DMS114 treated with DMSO at 0.1 percent for 48 hours (cell line): ENCODE measurements at regions not wholly inside any gene's neighbourhood (a gene's known extent, or its start where the extent isn't known, plus 50 kb on each side); places are given as distances from the start of the nearest gene placed in this dataset.

Source experiments
- DNase-seq: peaks from one replicate; lab custom pipeline; 2025; ENCODE audit not compliant: unreplicated experiment; lab: John Stamatoyannopoulos, UW

GRCh38 chr1:55503663-55504305 is 288.6 kb upstream of the USP24 start:
- no peak for DNase-seq

- DNase-seq = no peak
Measured at GRCh38 chr1:55500601-55501000, 285.4 kb upstream of the USP24 start.

- no peak for DNase-seq
Measured at GRCh38 chr1:55490547-55490946, 275.4 kb upstream of the USP24 start.

GRCh38 chr1:55484173-55484572 is 269.0 kb upstream of the USP24 start:
- no peak for DNase-seq

- no peak for DNase-seq
Measured at GRCh38 chr1:55483523-55483922, 268.4 kb upstream of the USP24 start.

GRCh38 chr1:55481634-55482033 is 266.5 kb upstream of the USP24 start:
- DNase-seq = no peak

- no peak for DNase-seq
Measured at GRCh38 chr1:55480029-55480795, 265.0 kb upstream of the USP24 start.

- peak; percentile 7 for DNase-seq
Measured at GRCh38 chr1:55478742-55479141, 263.6 kb upstream of the USP24 start.

GRCh38 chr1:55477953-55478352 is 262.8 kb upstream of the USP24 start:
- DNase-seq = no peak

GRCh38 chr1:55476445-55477015 is 261.4 kb upstream of the USP24 start:
- no peak for DNase-seq

- DNase-seq = no peak
Measured at GRCh38 chr1:55474168-55474786, 259.1 kb upstream of the USP24 start.

GRCh38 chr1:55473661-55474060 is 258.5 kb upstream of the USP24 start:
- DNase-seq = no peak

- no peak for DNase-seq
Measured at GRCh38 chr1:55472784-55473183, 257.6 kb upstream of the USP24 start.

- DNase-seq = no peak
Measured at GRCh38 chr1:55472115-55472514, 257.0 kb upstream of the USP24 start.

- no peak for DNase-seq
Measured at GRCh38 chr1:55468142-55468795, 253.1 kb upstream of the USP24 start.

GRCh38 chr1:55466921-55467320 is 251.8 kb upstream of the USP24 start:
- no peak for DNase-seq

- no peak for DNase-seq
Measured at GRCh38 chr1:55466373-55466772, 251.2 kb upstream of the USP24 start.

- DNase-seq = no peak
Measured at GRCh38 chr1:55464550-55464949, 249.4 kb upstream of the USP24 start.

GRCh38 chr1:55463814-55464475 is 248.8 kb upstream of the USP24 start:
- DNase-seq = no peak

- no peak for DNase-seq
Measured at GRCh38 chr1:55457874-55458273, 242.7 kb upstream of the USP24 start.

- DNase-seq = no peak
Measured at GRCh38 chr1:55456971-55457370, 241.8 kb upstream of the USP24 start.
